HG02571 (cell line): ENCODE measurements at regions not wholly inside any gene's neighbourhood (a gene's known extent, or its start where the extent isn't known, plus 50 kb on each side); places are given as distances from the start of the nearest gene placed in this dataset.

ENCODE experiments used
- ATAC-seq: cut with Tn5 transposase; IDR thresholded peaks from one replicate; pipeline ENCODE4 v1.9.1; 2021; ENCODE audit warnings: mild to moderate bottlenecking, moderate library complexity; ENCODE audit not compliant: unreplicated experiment

DNA sequence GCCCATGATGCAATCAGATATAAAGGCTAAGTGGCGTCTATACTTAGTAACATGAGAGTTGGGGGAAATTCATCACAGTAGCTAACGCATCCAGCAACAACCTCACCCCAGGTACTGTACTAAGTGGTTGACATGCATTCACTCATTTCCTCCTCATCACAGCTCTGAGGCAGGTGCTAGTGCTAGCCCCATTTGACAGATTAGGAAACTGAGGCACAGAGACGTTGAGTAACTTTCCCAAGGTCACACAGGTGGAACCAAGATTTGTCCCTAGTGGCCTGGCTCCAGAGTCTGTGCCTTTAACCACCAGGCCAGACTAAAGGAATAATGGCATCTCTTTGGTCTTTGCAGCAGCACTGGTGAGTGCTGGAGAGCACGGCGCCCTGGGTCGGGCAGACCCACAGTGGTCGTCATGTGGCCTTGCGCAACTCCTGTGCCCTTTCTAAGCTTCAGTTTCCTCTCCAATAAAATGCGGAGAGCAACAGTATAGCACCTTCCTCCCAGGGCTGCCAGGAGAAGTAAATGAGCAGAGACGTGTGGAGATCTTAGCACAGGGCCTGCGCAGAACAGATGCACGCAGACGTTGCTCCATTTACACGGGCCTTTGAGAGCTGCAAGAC lies 186.4 kb downstream of the BCOR start:
- ATAC-seq = no peak

DNA sequence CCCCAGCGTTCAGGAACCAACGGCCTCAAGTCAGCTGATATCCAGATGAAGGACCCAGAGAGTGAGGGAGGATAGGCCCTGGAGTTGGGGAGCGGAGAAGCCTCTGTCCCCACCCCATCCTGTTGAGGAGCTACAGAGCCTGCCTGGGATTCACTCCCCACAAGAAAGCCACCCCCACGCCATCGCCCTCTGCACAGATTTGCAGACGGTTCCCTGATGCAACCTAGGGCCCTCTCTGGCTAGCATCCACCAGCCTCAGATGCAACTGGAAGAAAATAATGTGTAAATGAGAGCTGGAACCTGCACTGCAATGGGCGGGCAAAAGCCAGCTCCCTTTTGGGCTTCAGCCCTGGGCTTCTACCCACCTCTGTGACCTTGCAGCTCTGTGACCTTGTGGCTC lies 185.6 kb downstream of the BCOR start:
- no peak for ATAC-seq

- ATAC-seq = no peak
These were observed 182.7 kb downstream of the BCOR start for GRCh38 chrX:39915081-39915480.

GRCh38 chrX:39915596-39915995 lies 182.2 kb downstream of the BCOR start:
- ATAC-seq = no peak

DNA sequence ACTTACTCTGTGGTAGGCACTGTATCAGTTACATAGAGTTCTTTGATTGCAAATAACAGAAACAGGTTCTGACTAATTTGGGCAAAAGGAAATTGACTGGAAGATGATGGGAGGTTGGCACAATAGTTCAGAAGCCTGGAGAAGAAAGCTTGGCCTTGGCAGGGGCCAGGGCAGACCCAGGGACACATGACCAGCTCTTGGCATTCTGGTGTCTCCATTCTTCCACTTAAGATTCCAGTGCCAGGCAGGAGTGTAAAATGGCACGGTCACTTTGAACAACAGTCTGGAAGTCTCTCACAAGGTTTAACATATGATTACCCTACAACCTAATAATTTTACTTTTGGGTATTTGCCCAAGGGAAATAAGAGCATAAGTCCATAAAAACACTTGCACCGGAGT lies 175.9 kb downstream of the BCOR start:
- no peak for ATAC-seq

- ATAC-seq = no peak
These were observed 175.3 kb downstream of the BCOR start for GRCh38 chrX:39922488-39922887.

DNA sequence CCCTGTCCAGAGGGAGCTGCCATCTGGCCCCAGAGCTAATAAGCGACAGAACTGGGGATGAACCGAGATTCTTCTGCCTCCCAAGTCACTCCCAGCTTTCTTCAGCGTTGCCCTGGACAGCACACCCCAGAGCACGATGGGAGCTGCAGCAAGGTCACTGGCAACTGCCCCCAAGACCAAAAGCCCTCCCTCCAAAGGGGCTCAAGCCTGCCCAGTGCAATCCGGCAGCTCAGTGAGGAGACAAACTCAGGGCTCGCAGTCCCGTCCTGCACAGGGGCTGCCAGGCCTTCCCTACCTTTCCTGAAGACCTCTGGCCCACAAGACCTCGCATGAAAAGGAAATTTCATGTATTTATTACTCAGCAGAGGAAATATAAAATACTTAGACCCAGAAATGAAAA lies 174.8 kb downstream of the BCOR start:
- ATAC-seq = no peak

- ATAC-seq = no peak
These were observed 170.4 kb downstream of the BCOR start for GRCh38 chrX:39927380-39927779.

- no peak for ATAC-seq
These were observed 168.9 kb downstream of the BCOR start for GRCh38 chrX:39928704-39929378.

GRCh38 chrX:39929379-39930025 lies 168.3 kb downstream of the BCOR start:
- ATAC-seq = no peak

- ATAC-seq = no peak
These were observed 166.8 kb downstream of the BCOR start for GRCh38 chrX:39930786-39931528.

GRCh38 chrX:39931529-39932282 lies 166.1 kb downstream of the BCOR start:
- no peak for ATAC-seq

DNA sequence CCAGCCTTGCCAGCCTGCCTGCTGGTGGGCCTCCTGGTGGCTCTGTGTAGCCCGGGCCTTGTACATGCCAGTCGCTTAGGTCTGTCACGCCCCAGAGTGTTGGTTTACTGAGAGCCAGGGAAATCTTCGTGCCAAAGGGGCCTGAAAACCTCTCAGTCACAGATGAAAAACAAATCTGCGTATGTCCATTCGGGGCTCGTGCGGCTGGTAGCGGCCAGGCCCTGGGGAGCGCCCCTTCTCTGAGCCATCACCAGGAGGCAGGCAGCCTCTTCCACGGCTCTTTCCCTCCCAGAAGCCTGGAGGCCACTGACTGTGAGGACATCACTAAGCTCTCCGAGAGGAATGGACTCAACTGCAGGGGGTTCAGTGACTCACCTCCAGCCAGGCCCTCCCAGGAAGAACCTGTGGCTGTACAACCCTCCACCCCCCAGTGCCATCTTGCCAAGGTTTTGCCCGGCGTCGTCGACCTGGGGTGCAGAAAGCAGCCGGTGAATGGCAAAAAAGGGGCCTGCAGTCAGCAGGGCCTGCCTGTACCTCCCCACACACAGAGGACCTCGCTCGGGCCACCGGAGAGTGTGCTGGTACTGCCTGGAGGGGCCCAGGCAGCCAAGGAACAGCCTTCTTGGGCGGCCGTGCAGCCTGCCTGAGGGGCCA lies 162.2 kb downstream of the BCOR start:
- no peak for ATAC-seq

DNA sequence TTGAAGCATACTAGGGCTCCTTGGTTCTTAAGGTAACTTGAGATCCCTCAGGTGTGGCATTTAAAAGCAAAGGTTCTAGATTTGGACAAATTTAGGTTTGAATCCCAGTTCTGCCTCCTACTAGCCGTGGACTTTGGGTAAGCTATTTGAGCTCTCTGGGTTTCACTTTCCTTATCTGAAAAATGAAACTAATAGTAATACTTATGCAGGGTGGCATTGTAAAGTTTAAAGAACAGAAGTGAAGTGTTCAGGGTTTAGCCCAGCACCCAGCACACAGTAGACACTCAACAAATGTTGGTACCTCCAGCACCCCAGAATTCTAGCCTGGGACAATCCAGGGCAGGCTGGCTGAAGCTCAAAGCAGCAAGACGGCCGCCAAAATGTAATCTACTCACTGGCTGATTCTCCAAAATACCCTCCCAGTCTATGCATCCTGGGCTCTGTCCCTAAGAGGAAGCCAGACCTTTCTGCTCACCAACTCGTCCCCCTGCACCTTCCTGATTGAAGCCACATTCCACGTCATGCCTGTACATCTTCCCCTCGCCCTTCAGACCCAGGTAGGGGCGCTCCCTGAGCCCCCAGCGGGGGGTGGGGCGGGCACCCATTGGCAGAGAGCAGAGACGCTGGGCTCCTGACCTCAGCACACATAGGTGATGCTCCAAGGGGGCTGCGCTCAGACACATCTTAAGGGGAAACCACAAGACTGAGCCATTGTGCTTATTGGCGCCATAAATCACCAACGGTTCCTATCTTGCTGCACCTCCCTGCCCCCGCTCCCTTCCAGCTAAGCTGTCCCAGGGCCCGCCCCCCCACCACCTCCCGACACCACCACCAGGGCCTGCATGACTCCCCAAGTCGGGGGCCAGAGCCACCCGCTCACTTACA lies 160.6 kb downstream of the BCOR start:
- ATAC-seq = peak; percentile 79

- no peak for ATAC-seq
These were observed 159.3 kb downstream of the BCOR start for GRCh38 chrX:39938466-39938865.

- ATAC-seq = no peak
These were observed 158.1 kb downstream of the BCOR start for GRCh38 chrX:39939678-39940077.

DNA sequence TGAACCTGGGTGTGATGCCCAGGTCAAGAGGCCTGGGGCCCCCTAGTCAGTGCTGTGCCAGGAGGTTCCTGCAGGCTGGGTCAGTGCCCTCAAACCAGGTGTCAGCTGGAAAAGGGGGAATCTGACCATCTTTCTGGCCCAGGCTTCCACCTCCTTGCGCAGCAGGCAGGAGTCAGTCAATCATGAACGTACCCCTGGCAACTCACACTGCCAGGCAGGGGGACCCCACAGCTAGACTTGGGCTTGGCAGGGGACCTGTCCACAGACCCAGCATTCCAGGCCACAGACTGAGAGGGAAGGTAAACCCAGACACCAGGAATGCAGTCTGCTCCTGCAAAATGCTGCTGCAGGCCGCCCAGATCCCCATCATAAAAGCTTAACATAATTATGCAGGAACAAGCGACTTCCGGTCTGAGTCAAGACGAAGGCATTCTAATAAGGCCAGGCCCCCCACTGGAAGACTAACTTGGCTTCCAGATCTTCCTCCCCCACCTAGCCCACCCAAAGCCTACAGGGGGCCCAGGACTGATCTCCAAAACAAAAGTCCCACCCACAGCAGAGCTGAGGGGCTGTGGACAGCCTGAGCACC lies 156.3 kb downstream of the BCOR start:
- ATAC-seq = no peak

GRCh38 chrX:39944416-39944815 lies 153.3 kb downstream of the BCOR start:
- ATAC-seq = no peak

GRCh38 chrX:39945709-39946108 lies 152.0 kb downstream of the BCOR start:
- no peak for ATAC-seq
